GM12865 (cell line): ENCODE measurements at regions not wholly inside any gene's neighbourhood (a gene's known extent, or its start where the extent isn't known, plus 50 kb on each side); places are given as distances from the start of the nearest gene placed in this dataset.

ENCODE experiments used
- DNase-seq: peaks from one replicate; pipeline ENCODE4 v3.0.0; 2010; ENCODE audit warnings: low read depth
- H3K4me3 ChIP-seq: 2 replicates; pipeline ENCODE4 v1.5.1; 2011; ENCODE audit warnings: mild to moderate bottlenecking, low read depth, low read length, control low read depth
- CTCF ChIP-seq: IDR thresholded peaks from 2 replicates; pipeline ENCODE4 v1.5.1; 2011; ENCODE audit warnings: low read length, control low read depth, low read depth, inconsistent platforms; ENCODE audit not compliant: insufficient read depth; ENCODE audit errors: missing control alignments

GRCh38 chr3:73213896-73214295 lies 152.4 kb downstream of the EBLN2 start:
- no peak overlapping the region for H3K4me3 ChIP-seq
- DNase-seq, result no peak
- TF ChIP-seq CTCF, result no peak

DNA sequence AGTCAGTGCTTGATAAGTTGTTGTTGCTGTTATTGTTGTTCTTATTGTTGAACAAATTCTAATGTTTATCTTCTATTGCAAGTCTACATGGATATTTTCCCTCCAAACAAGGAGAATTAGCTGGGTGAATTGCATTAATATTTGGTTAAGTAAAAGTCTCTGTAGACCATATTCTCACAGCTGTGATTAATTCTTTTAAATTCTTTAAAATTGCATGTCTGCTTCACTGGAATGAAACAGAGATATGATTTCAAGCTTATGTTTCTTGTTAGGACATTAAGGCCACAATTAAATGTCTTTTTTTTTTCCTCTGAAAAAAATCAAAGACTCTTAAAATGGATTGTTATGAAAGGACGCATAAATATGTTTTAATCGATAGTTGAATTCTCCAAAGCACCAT lies 153.4 kb downstream of the EBLN2 start:
- no peak for TF ChIP-seq CTCF
- H3K4me3 ChIP-seq, result no peak overlapping the region
- no peak for DNase-seq

GRCh38 chr3:73215281-73215680 lies 153.8 kb downstream of the EBLN2 start:
- H3K4me3 ChIP-seq, result no peak overlapping the region
- no peak for DNase-seq
- no peak for TF ChIP-seq CTCF

GRCh38 chr3:73215901-73216300 lies 154.4 kb downstream of the EBLN2 start:
- H3K4me3 ChIP-seq, result no peak overlapping the region
- DNase-seq, result no peak
- TF ChIP-seq CTCF, result no peak

- TF ChIP-seq CTCF, result no peak
- no peak for DNase-seq
- H3K4me3 ChIP-seq, result no peak overlapping the region
Measured at GRCh38 chr3:73216310-73216709, 154.9 kb downstream of the EBLN2 start.

DNA sequence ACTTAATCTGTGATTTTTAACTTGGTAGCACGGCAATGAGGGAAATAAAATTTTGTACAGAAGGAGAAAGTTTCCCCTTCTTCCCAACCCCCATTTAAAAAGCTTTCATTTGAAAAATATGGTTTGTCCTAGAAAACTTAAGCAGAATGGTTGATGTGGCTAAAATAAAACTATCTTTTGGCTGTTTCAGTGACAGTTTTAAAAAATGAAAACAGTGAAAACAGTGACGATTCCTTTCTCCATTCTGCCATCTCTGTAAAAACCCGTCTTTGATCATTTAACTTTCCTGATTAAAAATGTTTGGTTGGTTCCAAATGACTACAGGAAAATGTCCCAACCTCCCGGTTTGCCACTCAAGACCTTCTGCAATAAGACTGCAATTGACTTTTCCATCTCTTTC lies 160.7 kb downstream of the EBLN2 start:
- no peak for TF ChIP-seq CTCF
- H3K4me3 ChIP-seq, result no peak overlapping the region
- DNase-seq, result no peak

- DNase-seq, result no peak
- TF ChIP-seq CTCF, result no peak
Measured at GRCh38 chr3:73225146-73225855, 163.8 kb downstream of the EBLN2 start.

More at GRCh38 chr3:73225146-73225855, 163.8 kb downstream of the EBLN2 start:
- H3K4me3 ChIP-seq, result no peak overlapping the region
